NCI-H524 (cell line): ENCODE measurements at regions not wholly inside any gene's neighbourhood (a gene's known extent, or its start where the extent isn't known, plus 50 kb on each side); places are given as distances from the start of the nearest gene placed in this dataset.

Experiments used
- DNase-seq, 2 experiments: peaks; one replicate each; lab custom pipeline; 2025; lab: John Stamatoyannopoulos, UW

GRCh38 chr7:115127399-115128021 lies 205.6 kb downstream of the MDFIC start:
- DNase-seq, result no peak

- no peak for DNase-seq
Observed at GRCh38 chr7:115125750-115126149, 203.9 kb downstream of the MDFIC start.

GRCh38 chr7:115125312-115125711 lies 203.4 kb downstream of the MDFIC start:
- DNase-seq, result no peak

- DNase-seq, result no peak
Observed at GRCh38 chr7:115124409-115124939, 202.6 kb downstream of the MDFIC start.

- no peak for DNase-seq
Observed at GRCh38 chr7:115123441-115123840, 201.5 kb downstream of the MDFIC start.

GRCh38 chr7:115122388-115122787 lies 200.5 kb downstream of the MDFIC start:
- DNase-seq, result no peak

- DNase-seq, result no peak
Observed at GRCh38 chr7:115117748-115118147, 195.9 kb downstream of the MDFIC start.

- peak in 1 of 2 experiments; percentile 24 for DNase-seq
Observed at GRCh38 chr7:115116773-115117715, 195.2 kb downstream of the MDFIC start.

- DNase-seq, result no peak
Observed at GRCh38 chr7:115113776-115114175, 191.9 kb downstream of the MDFIC start.

- DNase-seq, result no peak
Observed at GRCh38 chr7:115113131-115113530, 191.2 kb downstream of the MDFIC start.

- DNase-seq, result no peak
Observed at GRCh38 chr7:115110523-115110922, 188.6 kb downstream of the MDFIC start.

GRCh38 chr7:115106316-115106715 lies 184.4 kb downstream of the MDFIC start:
- DNase-seq, result no peak

GRCh38 chr7:115102738-115103137 lies 180.8 kb downstream of the MDFIC start:
- DNase-seq, result no peak

GRCh38 chr7:115101199-115101598 lies 179.3 kb downstream of the MDFIC start:
- no peak for DNase-seq

- DNase-seq, result no peak
Observed at GRCh38 chr7:115099906-115100305, 178.0 kb downstream of the MDFIC start.

- DNase-seq, result no peak
Observed at GRCh38 chr7:115097175-115097671, 175.3 kb downstream of the MDFIC start.

GRCh38 chr7:115096262-115096661 lies 174.4 kb downstream of the MDFIC start:
- no peak for DNase-seq

- DNase-seq, result no peak
Observed at GRCh38 chr7:115094163-115094562, 172.3 kb downstream of the MDFIC start.

GRCh38 chr7:115088893-115089292 lies 167.0 kb downstream of the MDFIC start:
- DNase-seq, result no peak

- DNase-seq, result no peak
Observed at GRCh38 chr7:115087437-115087836, 165.5 kb downstream of the MDFIC start.

- peak in 1 of 2 experiments; percentile 35 for DNase-seq
Observed at GRCh38 chr7:115086146-115086841, 164.4 kb downstream of the MDFIC start.

GRCh38 chr7:115085421-115085820 lies 163.5 kb downstream of the MDFIC start:
- DNase-seq, result peak in 1 of 2 experiments; percentile 23
